T-helper 17 cell (primary cell): ENCODE measurements at regions not wholly inside any gene's neighbourhood (a gene's known extent, or its start where the extent isn't known, plus 50 kb on each side); places are given as distances from the start of the nearest gene placed in this dataset.

Experiments used
- ATAC-seq: fragments of 150-1000 bp; cut with Tn5 transposase; 2 replicates; pipeline ENCODE4 v1.10.0; 2021; ENCODE audit warnings: mild to moderate bottlenecking, moderate library complexity
- DNase-seq, 3 donors: peaks; one replicate each; pipeline versions ENCODE4 v3.0.0 to v3.0.0-alpha.2; 2020 to 2021
- H3K9me3 ChIP-seq: one replicate; pipeline ENCODE4 v1.7.0; 2013; ENCODE audit warnings: low read length, mild to moderate bottlenecking; ENCODE audit not compliant: control insufficient read depth, poor library complexity, severe bottlenecking
- H3K27ac Mint-ChIP-seq: one replicate; pipeline ENCODE4 v1.8.0; 2022; ENCODE audit warnings: mild to moderate bottlenecking, moderate library complexity, mixed read lengths
- H3K27me3 Mint-ChIP-seq: one replicate; pipeline ENCODE4 v1.8.0; 2022; ENCODE audit warnings: mixed read lengths
- H3K36me3 Mint-ChIP-seq: one replicate; pipeline ENCODE4 v1.8.0; 2022; ENCODE audit warnings: low read depth, mixed read lengths
- H3K4me1 Mint-ChIP-seq: one replicate; pipeline ENCODE4 v1.8.0; 2022; ENCODE audit warnings: mild to moderate bottlenecking, mixed read lengths
- H3K4me3 Mint-ChIP-seq: one replicate; pipeline ENCODE4 v1.8.0; 2022; ENCODE audit warnings: mild to moderate bottlenecking, moderate library complexity, mixed read lengths

- ATAC-seq (no peak), DNase-seq (no peak)
- no peaks in the 10 kb centered on the region for H3K9me3 ChIP-seq
- Mint-ChIP-seq H3K4me1 (no peaks in the 10 kb centered on the region), H3K27ac (no peak overlapping the region), H3K4me3 (no peak overlapping the region), H3K27me3 (no peaks in the 10 kb centered on the region), H3K36me3 (no peaks in the 10 kb centered on the region)
These were observed 276.0 kb upstream of the ZFHX3 start for GRCh38 chr16:73323880-73324279.

GRCh38 chr16:73322856-73323255, 274.9 kb upstream of the ZFHX3 start:
- H3K9me3 ChIP-seq, result no peaks in the 10 kb centered on the region
- no peaks in the 10 kb centered on the region for H3K4me1 Mint-ChIP-seq
- H3K36me3 Mint-ChIP-seq, result no peaks in the 10 kb centered on the region
- H3K27ac Mint-ChIP-seq, result no peak overlapping the region
- no peak for DNase-seq
- H3K27me3 Mint-ChIP-seq, result no peaks in the 10 kb centered on the region
- no peak for ATAC-seq
- H3K4me3 Mint-ChIP-seq, result no peak overlapping the region

- ATAC-seq, result no peak
- H3K27me3 Mint-ChIP-seq, result no peaks in the 10 kb centered on the region
- H3K4me3 Mint-ChIP-seq, result no peak overlapping the region
- H3K27ac Mint-ChIP-seq, result no peak overlapping the region
- H3K4me1 Mint-ChIP-seq, result no peaks in the 10 kb centered on the region
- H3K36me3 Mint-ChIP-seq, result no peaks in the 10 kb centered on the region
- no peak for DNase-seq
- no peaks in the 10 kb centered on the region for H3K9me3 ChIP-seq
These were observed 273.9 kb upstream of the ZFHX3 start for GRCh38 chr16:73321853-73322252.

GRCh38 chr16:73319737-73320136, 271.8 kb upstream of the ZFHX3 start:
- DNase-seq (no peak), ATAC-seq (no peak)
- Mint-ChIP-seq H3K27ac (no peak overlapping the region), H3K36me3 (no peaks in the 10 kb centered on the region), H3K4me3 (no peak overlapping the region), H3K27me3 (no peaks in the 10 kb centered on the region), H3K4me1 (no peaks in the 10 kb centered on the region)
- H3K9me3 ChIP-seq, result no peaks in the 10 kb centered on the region

GRCh38 chr16:73319261-73319660, 271.3 kb upstream of the ZFHX3 start:
- Mint-ChIP-seq H3K36me3 (no peaks in the 10 kb centered on the region), H3K4me3 (no peak overlapping the region), H3K4me1 (no peaks in the 10 kb centered on the region), H3K27me3 (no peaks in the 10 kb centered on the region), H3K27ac (no peak overlapping the region)
- DNase-seq (no peak), ATAC-seq (no peak)
- no peaks in the 10 kb centered on the region for H3K9me3 ChIP-seq

- Mint-ChIP-seq H3K27me3 (no peaks in the 10 kb centered on the region), H3K27ac (no peak overlapping the region), H3K4me1 (no peaks in the 10 kb centered on the region), H3K4me3 (no peak overlapping the region), H3K36me3 (no peaks in the 10 kb centered on the region)
- ATAC-seq (no peak), DNase-seq (no peak)
- H3K9me3 ChIP-seq, result no peaks in the 10 kb centered on the region
These were observed 269.5 kb upstream of the ZFHX3 start for GRCh38 chr16:73317321-73317857.

- ATAC-seq (no peak), DNase-seq (no peak)
- H3K4me3 Mint-ChIP-seq, result no peak overlapping the region
- no peaks in the 10 kb centered on the region for H3K9me3 ChIP-seq
- H3K4me1 Mint-ChIP-seq, result no peaks in the 10 kb centered on the region
- no peak overlapping the region for H3K27ac Mint-ChIP-seq
- no peaks in the 10 kb centered on the region for H3K27me3 Mint-ChIP-seq
- no peaks in the 10 kb centered on the region for H3K36me3 Mint-ChIP-seq
These were observed 267.7 kb upstream of the ZFHX3 start for GRCh38 chr16:73315645-73316044.

GRCh38 chr16:73313950-73314349, 266.0 kb upstream of the ZFHX3 start:
- no peaks in the 10 kb centered on the region for H3K9me3 ChIP-seq
- H3K4me3 Mint-ChIP-seq, result no peak overlapping the region
- no peaks in the 10 kb centered on the region for H3K27me3 Mint-ChIP-seq
- H3K27ac Mint-ChIP-seq, result no peak overlapping the region
- ATAC-seq (no peak), DNase-seq (no peak)
- H3K36me3 Mint-ChIP-seq, result no peaks in the 10 kb centered on the region
- H3K4me1 Mint-ChIP-seq, result no peaks in the 10 kb centered on the region

GRCh38 chr16:73311857-73312723, 264.2 kb upstream of the ZFHX3 start:
- ATAC-seq, result no peak
- H3K4me1 Mint-ChIP-seq, result no peaks in the 10 kb centered on the region

GRCh38 chr16:73308771-73309170, 260.8 kb upstream of the ZFHX3 start:
- no peaks in the 10 kb centered on the region for H3K9me3 ChIP-seq
- ATAC-seq (no peak), DNase-seq (no peak)
- no peak overlapping the region for H3K27ac Mint-ChIP-seq
- no peak overlapping the region for H3K4me3 Mint-ChIP-seq
- H3K36me3 Mint-ChIP-seq, result no peaks in the 10 kb centered on the region
- H3K4me1 Mint-ChIP-seq, result no peaks in the 10 kb centered on the region
- no peaks in the 10 kb centered on the region for H3K27me3 Mint-ChIP-seq

More at GRCh38 chr16:73311857-73312723, 264.2 kb upstream of the ZFHX3 start:
- H3K36me3 Mint-ChIP-seq, result no peaks in the 10 kb centered on the region
- no peak overlapping the region for H3K27ac Mint-ChIP-seq
- H3K9me3 ChIP-seq, result no peaks in the 10 kb centered on the region
- no peak overlapping the region for H3K4me3 Mint-ChIP-seq
- no peak for DNase-seq
- no peaks in the 10 kb centered on the region for H3K27me3 Mint-ChIP-seq

- ATAC-seq, result no peak
- Mint-ChIP-seq H3K4me3 (no peak overlapping the region), H3K4me1 (no peaks in the 10 kb centered on the region), H3K27me3 (no peaks in the 10 kb centered on the region), H3K27ac (no peak overlapping the region), H3K36me3 (no peaks in the 10 kb centered on the region)
- no peak for DNase-seq
- H3K9me3 ChIP-seq, result no peaks in the 10 kb centered on the region
These were observed 259.0 kb upstream of the ZFHX3 start for GRCh38 chr16:73306901-73307413.

- no peaks in the 10 kb centered on the region for H3K9me3 ChIP-seq
- Mint-ChIP-seq H3K4me1 (no peaks in the 10 kb centered on the region), H3K4me3 (no peak overlapping the region), H3K36me3 (no peaks in the 10 kb centered on the region), H3K27me3 (no peaks in the 10 kb centered on the region), H3K27ac (no peak overlapping the region)
- DNase-seq (no peak), ATAC-seq (no peak)
These were observed 256.3 kb upstream of the ZFHX3 start for GRCh38 chr16:73304008-73304774.

GRCh38 chr16:73302942-73303341, 255.0 kb upstream of the ZFHX3 start:
- no peak for DNase-seq
- H3K27ac Mint-ChIP-seq, result no peak overlapping the region
- no peak for ATAC-seq
- no peaks in the 10 kb centered on the region for H3K9me3 ChIP-seq
- no peaks in the 10 kb centered on the region for H3K27me3 Mint-ChIP-seq
- H3K36me3 Mint-ChIP-seq, result no peaks in the 10 kb centered on the region
- H3K4me3 Mint-ChIP-seq, result no peak overlapping the region
- H3K4me1 Mint-ChIP-seq, result no peaks in the 10 kb centered on the region
